ENCODE measurements at regions not wholly inside any gene's neighbourhood (a gene's known extent, or its start where the extent isn't known, plus 50 kb on each side); places are given as distances from the start of the nearest gene placed in this dataset.
A peak's percentile ranks its signal among the peaks of the same experiment; 100 is the strongest.

DNA sequence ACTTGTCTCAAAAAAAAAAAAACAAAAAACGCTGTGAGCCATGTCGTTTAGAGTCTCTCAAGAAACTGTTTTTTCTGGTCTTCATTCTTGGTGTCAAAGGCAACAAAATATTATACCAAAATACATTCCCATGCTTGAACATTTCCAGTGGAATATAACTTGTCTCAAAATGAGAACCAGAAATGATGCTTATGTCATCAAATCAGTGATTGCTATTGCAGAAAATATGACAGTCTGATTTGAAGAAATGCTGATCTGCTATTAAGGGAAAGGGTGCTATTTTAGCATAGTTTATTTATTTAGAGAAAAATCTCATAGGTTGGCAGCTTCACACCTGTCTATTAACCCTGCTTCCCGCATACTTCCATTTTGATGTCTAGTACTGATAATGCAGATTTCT is 82.4 kb upstream of the ACSL3 start:
- Histone ChIP-seq H3K4me3 (ENCODE audit: low read depth, low read length) (no peak overlapping the region), H3K4me1 (ENCODE audit: control insufficient read depth, insufficient read depth, low read length) (no peaks in the 10 kb centered on the region), H3K36me3 (ENCODE audit: control insufficient read depth, insufficient read depth, low read length) (no peaks in the 10 kb centered on the region), H3K27me3 (ENCODE audit: control insufficient read depth, insufficient read depth, low read length) (no peaks in the 10 kb centered on the region), H3K27ac (ENCODE audit: low read depth, low read length) (no peak overlapping the region), H3K9me3 (ENCODE audit: control insufficient read depth, insufficient read depth, low read length) (no peaks in the 10 kb centered on the region)
- DNase-seq (ENCODE audit: low read depth in 4 of 6, low spot score in 6 of 6) = no peak
- WGBS (ENCODE audit: insufficient coverage) = no CpG with 5 or more reads among the region's 3 CpGs

DNA sequence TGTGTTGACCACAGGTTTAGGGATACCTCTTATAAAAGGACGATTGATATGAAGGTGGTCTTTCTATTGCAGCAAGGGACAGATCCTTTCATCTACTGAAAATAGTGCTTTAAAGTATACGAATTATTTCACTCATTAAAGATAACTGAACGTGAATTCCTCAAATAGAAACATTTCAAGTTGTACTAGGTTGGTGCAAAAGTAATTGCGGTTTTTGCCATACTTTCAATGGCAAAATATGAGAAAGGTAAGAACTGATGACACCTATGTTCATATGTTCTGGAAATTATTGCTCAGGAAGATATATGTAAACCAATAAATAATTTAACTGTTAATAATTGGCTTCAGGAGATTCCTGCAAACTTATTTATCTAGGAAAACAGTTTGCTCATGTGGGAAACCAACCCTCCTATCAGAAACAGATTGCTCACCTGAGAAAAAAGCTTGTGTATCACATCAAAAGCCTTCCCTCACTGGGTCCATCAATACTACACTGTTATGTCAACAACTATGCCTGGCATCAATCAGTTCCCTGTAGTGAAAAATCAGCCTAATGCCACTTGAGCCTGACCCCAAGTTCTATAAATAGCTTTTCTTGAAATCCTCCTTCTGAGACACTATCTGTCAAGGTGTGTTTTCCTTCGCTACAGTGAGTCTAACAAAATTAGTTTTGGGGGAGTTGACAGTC is 81.5 kb upstream of the ACSL3 start:
- no peaks in the 10 kb centered on the region for H3K27me3 ChIP-seq (ENCODE audit: control insufficient read depth, insufficient read depth, low read length)
- DNase-seq (ENCODE audit: low read depth in 4 of 6, low spot score in 6 of 6) = no peak
- no CpG with 5 or more reads among the region's 5 CpGs for WGBS (ENCODE audit: insufficient coverage)

DNA sequence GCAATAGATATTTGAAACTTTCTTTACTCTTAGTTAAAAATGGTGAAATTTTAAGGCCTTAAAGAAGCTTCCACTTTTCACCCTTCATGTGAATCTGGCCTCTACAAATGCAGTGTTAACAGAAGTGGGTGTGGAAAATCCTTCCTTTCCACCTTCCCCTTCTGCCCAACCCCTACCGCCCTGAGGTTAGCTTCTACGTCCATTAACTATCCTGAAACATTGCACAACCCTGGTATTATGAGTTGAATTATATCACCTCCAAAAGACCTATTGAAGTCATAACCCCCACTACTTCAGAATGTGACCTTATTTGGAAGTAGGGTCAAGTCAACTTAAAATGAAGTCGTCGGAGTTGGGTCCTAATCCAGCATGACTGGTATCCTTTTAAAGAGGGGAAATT is 80.8 kb upstream of the ACSL3 start:
- Histone ChIP-seq H3K36me3 (ENCODE audit: control insufficient read depth, insufficient read depth, low read length) (no peaks in the 10 kb centered on the region), H3K9me3 (ENCODE audit: control insufficient read depth, insufficient read depth, low read length) (no peaks in the 10 kb centered on the region), H3K27ac (ENCODE audit: low read depth, low read length) (no peak overlapping the region), H3K4me3 (ENCODE audit: low read depth, low read length) (no peak overlapping the region), H3K27me3 (ENCODE audit: control insufficient read depth, insufficient read depth, low read length) (no peaks in the 10 kb centered on the region), H3K4me1 (ENCODE audit: control insufficient read depth, insufficient read depth, low read length) (no peaks in the 10 kb centered on the region)
- DNase-seq (ENCODE audit: low read depth in 4 of 6, low spot score in 6 of 6) = no peak
- 62% methylated on average over 2 of the region's 4 CpGs for WGBS (ENCODE audit: insufficient coverage)

More for the DNA sequence above, 81.5 kb upstream of the ACSL3 start:
- no peaks in the 10 kb centered on the region for H3K36me3 ChIP-seq (ENCODE audit: control insufficient read depth, insufficient read depth, low read length)
- H3K4me3 ChIP-seq (ENCODE audit: low read depth, low read length) = no peak overlapping the region
- no peak overlapping the region for H3K27ac ChIP-seq (ENCODE audit: low read depth, low read length)
- no peaks in the 10 kb centered on the region for H3K9me3 ChIP-seq (ENCODE audit: control insufficient read depth, insufficient read depth, low read length)
- H3K4me1 ChIP-seq (ENCODE audit: control insufficient read depth, insufficient read depth, low read length) = no peaks in the 10 kb centered on the region

DNA sequence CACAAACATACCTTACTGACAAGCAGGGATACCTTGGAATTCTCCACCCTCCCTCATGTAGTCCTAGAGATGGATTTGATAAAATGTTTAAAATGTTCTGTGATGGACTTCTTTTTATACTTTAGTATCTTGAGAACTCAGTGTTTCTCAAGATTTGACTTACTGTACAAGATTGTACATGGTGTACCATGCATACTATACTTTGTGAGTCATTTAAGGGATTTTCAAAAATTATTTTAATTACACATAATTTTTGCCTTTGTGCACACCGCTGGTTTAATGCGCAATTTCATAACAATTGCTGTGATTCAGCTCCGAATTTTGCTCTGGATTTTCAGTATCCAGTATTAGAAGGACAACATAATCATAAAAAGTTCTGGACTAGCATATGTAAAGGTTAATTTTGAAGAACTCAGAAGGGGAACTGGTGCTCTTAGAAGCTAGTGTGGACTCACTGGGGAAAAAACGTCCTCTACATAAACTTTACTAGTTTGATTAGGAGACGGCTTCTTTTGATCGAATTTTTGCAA is 78.6 kb upstream of the ACSL3 start:
- Histone ChIP-seq H3K36me3 (ENCODE audit: control insufficient read depth, insufficient read depth, low read length) (no peaks in the 10 kb centered on the region), H3K27me3 (ENCODE audit: control insufficient read depth, insufficient read depth, low read length) (no peaks in the 10 kb centered on the region), H3K4me3 (ENCODE audit: low read depth, low read length) (no peak overlapping the region), H3K27ac (ENCODE audit: low read depth, low read length) (no peak overlapping the region), H3K4me1 (ENCODE audit: control insufficient read depth, insufficient read depth, low read length) (no peaks in the 10 kb centered on the region), H3K9me3 (ENCODE audit: control insufficient read depth, insufficient read depth, low read length) (no peaks in the 10 kb centered on the region)
- WGBS (ENCODE audit: insufficient coverage) = no CpG with 5 or more reads among the region's 6 CpGs
- DNase-seq (ENCODE audit: low read depth in 4 of 6, low spot score in 6 of 6) = no peak

DNA sequence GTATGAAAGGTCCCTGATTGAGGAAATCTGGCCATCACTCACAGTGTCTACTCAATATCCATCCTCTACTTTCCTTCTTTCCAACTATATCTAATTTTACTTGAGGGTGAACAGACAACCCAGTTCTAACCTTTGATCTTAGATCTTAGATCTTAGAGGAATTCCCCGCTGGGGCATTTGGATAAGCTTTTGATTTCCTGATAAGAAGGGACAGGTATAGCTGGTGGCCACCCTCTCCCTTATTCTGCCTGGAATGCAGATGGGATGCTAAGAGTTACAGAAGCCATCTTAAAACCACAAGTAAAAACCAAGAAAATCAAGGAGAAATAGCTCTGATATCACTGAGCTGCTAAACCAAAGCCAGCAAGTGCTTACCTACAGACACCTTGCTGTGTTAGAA is 77.2 kb upstream of the ACSL3 start:
- WGBS (ENCODE audit: insufficient coverage) = no CpG with 5 or more reads among the region's 1 CpG
- H3K9me3 ChIP-seq (ENCODE audit: control insufficient read depth, insufficient read depth, low read length) = no peaks in the 10 kb centered on the region

DNA sequence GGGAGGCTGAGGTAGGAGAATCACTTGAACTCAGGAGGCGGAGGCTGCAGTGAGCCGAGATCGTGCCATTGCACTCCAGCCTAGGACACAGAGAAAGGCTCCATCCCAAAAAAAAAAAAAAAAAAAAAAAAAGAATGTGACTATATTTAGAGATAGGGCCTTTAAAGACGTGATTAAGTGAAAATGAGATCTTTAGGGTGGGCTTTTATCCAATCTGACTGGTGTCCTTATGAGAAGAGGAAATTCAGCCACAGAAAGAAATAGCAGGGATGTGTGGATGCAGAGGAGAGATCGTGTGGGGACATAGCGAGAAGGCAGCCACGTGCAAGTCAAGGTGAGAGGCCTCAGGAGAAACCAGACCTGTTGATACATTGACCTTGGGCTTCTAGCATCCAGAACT is 69.9 kb upstream of the ACSL3 start:
- H3K27me3 ChIP-seq (ENCODE audit: control insufficient read depth, insufficient read depth, low read length) = no peaks in the 10 kb centered on the region
- H3K4me1 ChIP-seq (ENCODE audit: control insufficient read depth, insufficient read depth, low read length) = peaks cover 6% of the 10 kb centered on the region
- H3K27ac ChIP-seq (ENCODE audit: low read depth, low read length) = no peak overlapping the region
- no peaks in the 10 kb centered on the region for H3K36me3 ChIP-seq (ENCODE audit: control insufficient read depth, insufficient read depth, low read length)
- 93% methylated on average over 3 of the region's 7 CpGs for WGBS (ENCODE audit: insufficient coverage)
- H3K4me3 ChIP-seq (ENCODE audit: low read depth, low read length) = no peak overlapping the region
- H3K9me3 ChIP-seq (ENCODE audit: control insufficient read depth, insufficient read depth, low read length) = no peaks in the 10 kb centered on the region
- no peak for DNase-seq (ENCODE audit: low read depth in 4 of 6, low spot score in 6 of 6)

More for the DNA sequence above, 77.2 kb upstream of the ACSL3 start:
- no peak for DNase-seq (ENCODE audit: low read depth in 4 of 6, low spot score in 6 of 6)
- no peak overlapping the region for H3K4me3 ChIP-seq (ENCODE audit: low read depth, low read length)
- H3K27ac ChIP-seq (ENCODE audit: low read depth, low read length) = no peak overlapping the region
- no peaks in the 10 kb centered on the region for H3K27me3 ChIP-seq (ENCODE audit: control insufficient read depth, insufficient read depth, low read length)
- no peaks in the 10 kb centered on the region for H3K4me1 ChIP-seq (ENCODE audit: control insufficient read depth, insufficient read depth, low read length)
- H3K36me3 ChIP-seq (ENCODE audit: control insufficient read depth, insufficient read depth, low read length) = no peaks in the 10 kb centered on the region

DNA sequence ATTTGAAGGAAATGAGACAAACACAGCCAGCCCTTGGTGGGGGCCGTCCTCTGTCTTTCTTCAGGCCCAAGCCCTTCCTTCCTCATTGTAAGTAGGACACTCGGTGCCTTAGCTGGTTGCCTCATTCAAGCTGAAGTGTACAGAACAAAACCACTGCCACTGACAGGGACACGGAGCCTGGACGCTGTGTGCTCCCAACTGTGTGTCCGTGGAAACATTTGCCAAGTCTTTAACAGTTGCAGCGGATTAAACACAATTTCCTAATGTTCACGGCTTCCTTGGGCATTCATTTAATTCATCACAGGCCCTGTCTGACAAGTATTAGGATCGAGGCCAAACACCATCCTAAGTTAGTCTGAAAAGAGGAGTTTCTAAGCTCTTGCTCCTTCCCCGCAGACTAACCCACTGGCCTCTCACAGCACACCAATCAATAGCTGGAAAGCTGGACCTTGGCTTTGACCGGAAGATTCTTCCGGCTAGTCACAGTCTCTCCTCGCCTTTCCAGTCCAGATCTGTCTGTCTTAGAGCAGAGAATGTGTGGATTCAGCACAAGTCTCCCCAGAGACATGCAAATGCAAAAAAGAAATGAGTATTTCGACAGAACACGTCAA is 68.7 kb upstream of the ACSL3 start:
- WGBS (ENCODE audit: insufficient coverage) = 28% methylated on average over 10 of the region's 14 CpGs
- H3K4me1 ChIP-seq (ENCODE audit: control insufficient read depth, insufficient read depth, low read length) = peaks cover 12% of the 10 kb centered on the region
- DNase-seq (ENCODE audit: low read depth in 4 of 6, low spot score in 6 of 6) = peak in 3 of 6 donors; percentile 26 to 75 (median 64)
- no peaks in the 10 kb centered on the region for H3K9me3 ChIP-seq (ENCODE audit: control insufficient read depth, insufficient read depth, low read length)
- no peak overlapping the region for H3K4me3 ChIP-seq (ENCODE audit: low read depth, low read length)
- peak overlapping the region; percentile 0 for H3K27ac ChIP-seq (ENCODE audit: low read depth, low read length)
- H3K27me3 ChIP-seq (ENCODE audit: control insufficient read depth, insufficient read depth, low read length) = no peaks in the 10 kb centered on the region
- H3K36me3 ChIP-seq (ENCODE audit: control insufficient read depth, insufficient read depth, low read length) = no peaks in the 10 kb centered on the region

DNA sequence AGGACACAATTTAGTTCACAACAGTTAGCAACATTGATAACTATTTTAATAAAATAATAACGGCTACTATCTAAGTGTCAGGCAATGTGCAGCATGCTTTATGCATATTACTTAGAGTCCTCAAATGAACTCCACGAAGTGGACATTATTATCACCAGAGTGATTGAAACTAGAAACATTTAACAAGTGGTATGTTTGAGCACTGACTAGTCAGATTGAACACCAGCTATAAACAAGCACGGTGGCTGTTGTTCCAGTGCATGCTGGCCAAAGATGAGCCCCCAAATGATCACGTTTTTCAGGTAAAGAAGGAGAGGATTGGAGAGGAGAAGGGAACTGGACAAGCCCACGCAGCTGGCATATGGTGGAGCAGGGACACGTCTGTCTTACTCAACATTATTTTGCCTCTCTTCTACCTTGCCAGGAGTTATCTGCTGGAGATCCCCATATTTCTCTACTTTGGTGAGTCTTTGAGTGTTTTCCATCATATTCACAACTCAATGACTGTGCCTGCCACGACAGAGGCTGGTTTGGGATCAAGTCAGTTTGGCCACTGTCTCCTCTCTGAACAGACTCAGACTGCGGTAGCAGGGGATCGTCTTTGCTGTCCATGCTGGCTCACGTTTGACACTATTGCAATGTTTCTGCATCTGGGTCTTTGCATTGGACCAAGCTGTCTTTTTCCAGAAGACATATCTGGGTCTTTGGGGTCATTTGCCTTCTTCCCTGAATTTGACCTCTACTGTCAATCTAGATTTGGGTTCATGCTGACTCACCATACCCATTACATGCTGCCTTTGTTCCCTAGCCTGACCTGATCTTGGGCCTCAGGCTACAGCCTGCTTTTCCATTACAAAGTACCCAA is 66.0 kb upstream of the ACSL3 start:
- Histone ChIP-seq H3K4me3 (ENCODE audit: low read depth, low read length) (no peak overlapping the region), H3K27ac (ENCODE audit: low read depth, low read length) (no peak overlapping the region), H3K4me1 (ENCODE audit: control insufficient read depth, insufficient read depth, low read length) (peaks cover 12% of the 10 kb centered on the region), H3K27me3 (ENCODE audit: control insufficient read depth, insufficient read depth, low read length) (no peaks in the 10 kb centered on the region), H3K9me3 (ENCODE audit: control insufficient read depth, insufficient read depth, low read length) (no peaks in the 10 kb centered on the region), H3K36me3 (ENCODE audit: control insufficient read depth, insufficient read depth, low read length) (no peaks in the 10 kb centered on the region)
- WGBS (ENCODE audit: insufficient coverage) = 85% methylated on average over 6 of the region's 10 CpGs
- DNase-seq (ENCODE audit: low read depth in 4 of 6, low spot score in 6 of 6) = no peak

DNA sequence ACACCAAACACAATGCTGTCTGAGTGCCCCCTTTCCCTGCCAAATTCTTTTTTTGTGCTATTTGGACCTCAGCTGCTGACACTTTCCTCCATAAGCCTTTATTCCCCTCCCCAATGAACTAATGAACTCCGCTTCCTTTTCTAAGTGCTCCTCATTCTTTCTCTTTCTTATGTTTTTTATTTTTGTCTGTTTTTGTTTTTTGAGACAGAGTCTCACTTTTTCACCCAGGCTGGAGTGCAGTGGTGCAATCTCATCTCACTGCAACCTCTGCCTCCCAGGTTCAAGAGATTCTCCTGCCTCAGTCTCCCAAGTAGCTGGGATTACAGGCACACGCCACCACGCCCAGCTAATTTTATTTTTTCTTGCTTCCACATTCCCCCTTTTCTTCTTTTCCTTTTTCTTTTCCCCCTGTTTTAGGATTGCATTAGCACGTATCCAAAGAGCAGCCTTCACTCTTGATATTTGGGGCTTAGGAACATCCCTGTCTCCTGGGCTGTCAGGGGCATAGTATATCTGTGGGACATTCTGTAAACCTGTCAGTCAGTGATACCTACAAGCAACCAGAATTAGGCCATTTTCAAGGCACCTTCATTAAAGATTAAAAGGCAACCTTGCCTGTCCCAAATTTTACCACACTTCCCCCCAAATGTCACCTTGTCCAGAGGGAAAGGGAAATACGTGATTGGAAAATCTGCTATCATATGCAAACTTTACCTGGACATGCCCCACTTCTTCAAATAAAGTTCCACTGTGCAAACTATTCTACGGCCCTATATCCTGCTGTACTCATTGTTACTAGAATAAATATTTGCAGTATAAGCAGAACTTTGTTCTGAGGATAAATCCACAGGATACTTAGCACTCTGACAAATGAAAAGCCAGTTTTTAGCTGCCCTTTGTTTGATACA is 65.1 kb upstream of the ACSL3 start:
- no peak overlapping the region for H3K4me3 ChIP-seq (ENCODE audit: low read depth, low read length)
- H3K27me3 ChIP-seq (ENCODE audit: control insufficient read depth, insufficient read depth, low read length) = no peaks in the 10 kb centered on the region
- H3K4me1 ChIP-seq (ENCODE audit: control insufficient read depth, insufficient read depth, low read length) = peaks cover 12% of the 10 kb centered on the region
- WGBS (ENCODE audit: insufficient coverage) = 95% methylated on average over 3 of the region's 6 CpGs
- H3K9me3 ChIP-seq (ENCODE audit: control insufficient read depth, insufficient read depth, low read length) = no peaks in the 10 kb centered on the region
- no peaks in the 10 kb centered on the region for H3K36me3 ChIP-seq (ENCODE audit: control insufficient read depth, insufficient read depth, low read length)
- peak in 1 of 6 donors; percentile 14 for DNase-seq (ENCODE audit: low read depth in 4 of 6, low spot score in 6 of 6)
- no peak overlapping the region for H3K27ac ChIP-seq (ENCODE audit: low read depth, low read length)

All from spinal cord (tissue), 9 donors.